ENCODE measurements at regions not wholly inside any gene's neighbourhood (a gene's known extent, or its start where the extent isn't known, plus 50 kb on each side); places are given as distances from the start of the nearest gene placed in this dataset.

- no peak for TF ChIP-seq RCOR1 (IDR thresholded peaks at IDR 0.05; ENCODE audit: insufficient replicate concordance, low read length)
- no peak for TF ChIP-seq SMC3 (IDR thresholded peaks at IDR 0.05; ENCODE audit: low read depth, low read length)
- TF ChIP-seq RFX5 (IDR thresholded peaks at IDR 0.05; ENCODE audit: low read depth, low read length) = no peak
- TF ChIP-seq CHD1 (IDR thresholded peaks at IDR 0.05; ENCODE audit: low read depth, low read length) = no peak
- TF ChIP-seq MAFK (IDR thresholded peaks at IDR 0.05; ENCODE audit: low read depth, low read length) = no peak
- no peak for TF ChIP-seq CEBPB (IDR thresholded peaks at IDR 0.05; ENCODE audit: low read depth, low read length)
- no peak overlapping the region for H2BK20ac ChIP-seq (ENCODE audit: low read depth, low read length)
- H3K56ac ChIP-seq (ENCODE audit: extremely low read depth, insufficient read depth, low read length) = no peak overlapping the region
- no peak overlapping the region for H3K4me2 ChIP-seq (ENCODE audit: low read depth, low read length)
- H2AK5ac ChIP-seq (ENCODE audit: low read depth, low read length) = no peak overlapping the region
- H3K79me1 ChIP-seq (ENCODE audit: low read depth in 1 of 2, low read length in 2 of 2) = no peaks in the 10 kb centered on the region
- no peak overlapping the region for H3K4me3 ChIP-seq (ENCODE audit: insufficient read depth, low read depth, low read length)
- H3K23ac ChIP-seq (ENCODE audit: low read depth, low read length) = no peak overlapping the region
- no peak overlapping the region for H2AK9ac ChIP-seq (replicated peaks; ENCODE audit: low read depth, low read length, poor library complexity)
- no peak overlapping the region for H2BK15ac ChIP-seq (ENCODE audit: low read depth, low read length)
- no peak overlapping the region for H3K27ac ChIP-seq (ENCODE audit: insufficient read depth, low read length)
- no TSS peak for BruUV-seq (replicated peaks)
- peak overlapping the region; percentile 63 for H2AFZ ChIP-seq (replicated peaks; ENCODE audit: low read length, poor library complexity)
- H3K27me3 ChIP-seq (ENCODE audit: control insufficient read depth, insufficient read depth, low read length) = peaks cover 19% of the 10 kb centered on the region
- no peak overlapping the region for H3K4ac ChIP-seq (ENCODE audit: low read depth, low read length)
- dilution Hi-C loops (cut with HindIII; ENCODE audit: low sequenced_read_pairs, unreplicated experiment) (no loop called here), intact Hi-C loops (cut with micrococcal nuclease) (loop anchor here (10.0 kb wide), 1 partner anchor 186 kb away; no protein-coding TSS in a partner anchor), in situ Hi-C loops (cut with MboI; ENCODE audit: low sequenced_read_pairs) (no loop called here)
- no peak overlapping the region for H3K9ac ChIP-seq (ENCODE audit: low read depth, low read length)
- H3K9me1 ChIP-seq (ENCODE audit: insufficient read depth, low read length) = no peaks in the 10 kb centered on the region
- no peak overlapping the region for H4K8ac ChIP-seq (ENCODE audit: low read depth in 2 of 2, low read length in 2 of 2)
- no peak overlapping the region for H2BK5ac ChIP-seq (ENCODE audit: low read depth, low read length, poor library complexity, severe bottlenecking)
- peaks cover 3% of the 10 kb centered on the region; the same call in 1 of the 2 replicates for H3K4me1 ChIP-seq (ENCODE audit: control insufficient read depth, insufficient read depth, low read length)
- no peak overlapping the region for H2BK120ac ChIP-seq (ENCODE audit: low read depth, low read length)
- POLR2A ChIA-PET (ENCODE audit: unreplicated experiment) = no interaction called here
- H4K20me1 ChIP-seq (ENCODE audit: insufficient read depth, low read length) = no peaks in the 10 kb centered on the region
- H3K14ac ChIP-seq (replicated peaks; ENCODE audit: low read depth, low read length) = no peak overlapping the region
- DNase-seq (no peak), ATAC-seq (ENCODE audit: low read depth) (no peak)
- H3K18ac ChIP-seq (ENCODE audit: low read depth, low read length) = no peak overlapping the region
- H4K91ac ChIP-seq (ENCODE audit: insufficient read depth, low read depth, low read length) = no peak overlapping the region
- WGBS, 2 experiments (ENCODE audit: extremely low coverage in 2 of 2, insufficient read length in 1 of 2) = 67% methylated on average over 1 of the region's 7 CpGs; no CpG with 5 or more reads in 1 of the 2 experiments
- H4K5ac ChIP-seq (ENCODE audit: low read depth, low read length) = no peak overlapping the region
- H3K9me3 ChIP-seq (ENCODE audit: control insufficient read depth, insufficient read depth, low read length) = no peaks in the 10 kb centered on the region
- no peaks in the 10 kb centered on the region for H3K36me3 ChIP-seq (ENCODE audit: control insufficient read depth, insufficient read depth, low read length)
- CTCF ChIA-PET = no interaction called here
These were observed 180.9 kb upstream of the TLE3 start for GRCh38 chr15:70278644-70279043.
